Smooth muscle cell (in vitro differentiated cells): ENCODE measurements at regions not wholly inside any gene's neighbourhood (a gene's known extent, or its start where the extent isn't known, plus 50 kb on each side); places are given as distances from the start of the nearest gene placed in this dataset.

Source experiments
- DNase-seq: peaks from one replicate; lab custom pipeline; 2025; ENCODE audit not compliant: unreplicated experiment; lab: John Stamatoyannopoulos, UW
- H2AFZ ChIP-seq: fragments of 200-600 bp; sonication (generic); 2 replicates; pipeline ENCODE4 v1.6.0; 2016; ENCODE audit warnings: antibody characterized with exemption, low read depth, mild to moderate bottlenecking
- H3F3A ChIP-seq: fragments of 200-600 bp; sonication (generic); 2 replicates; pipeline ENCODE4 v1.6.0; 2017; ENCODE audit warnings: antibody characterized with exemption, low read depth
- H3K27ac ChIP-seq: fragments of 200-600 bp; sonication (generic); 2 replicates; pipeline ENCODE4 v1.5.1; 2016; ENCODE audit warnings: low read depth, mild to moderate bottlenecking
- H3K27me3 ChIP-seq: fragments of 200-600 bp; sonication (generic); 2 replicates; pipeline ENCODE4 v1.6.1; 2016; ENCODE audit warnings: low read depth, mild to moderate bottlenecking
- H3K36me3 ChIP-seq: fragments of 200-600 bp; sonication (generic); 2 replicates; pipeline ENCODE4 v1.5.1; 2016; ENCODE audit warnings: low read depth
- H3K4me1 ChIP-seq: fragments of 200-600 bp; sonication (generic); 2 replicates; pipeline ENCODE4 v1.5.1; 2016; ENCODE audit warnings: low read depth
- H3K4me2 ChIP-seq: fragments of 200-600 bp; sonication (generic); 2 replicates; pipeline ENCODE4 v1.6.0; 2016; ENCODE audit warnings: mild to moderate bottlenecking
- H3K4me3 ChIP-seq: fragments of 200-600 bp; sonication (generic); 2 replicates; pipeline ENCODE4 v1.5.1; 2016; ENCODE audit warnings: mild to moderate bottlenecking
- H3K79me2 ChIP-seq: fragments of 200-600 bp; sonication (generic); 2 replicates; pipeline ENCODE4 v1.6.0; 2016; ENCODE audit warnings: low read depth, mild to moderate bottlenecking
- H3K9ac ChIP-seq: fragments of 200-600 bp; sonication (generic); 2 replicates; pipeline ENCODE4 v1.6.0; 2016; ENCODE audit warnings: low read depth
- H3K9me3 ChIP-seq: fragments of 200-600 bp; sonication (generic); replicated peaks from 2 replicates; pipeline ENCODE4 v1.5.1; 2016; ENCODE audit warnings: low read depth
- H4K20me1 ChIP-seq: fragments of 200-600 bp; sonication (generic); 2 replicates; pipeline ENCODE4 v1.6.0; 2016; ENCODE audit warnings: low read depth
- WGBS: methylation state at CpG from one replicate; pipeline ENCODE4 v1.1.7; 2016; ENCODE audit warnings: low lambda C conversion rate; 5-methylcytosine and 5-hydroxymethylcytosine counted together
- TF ChIP-seq, protein P1 (sequence below): fragments of 200-600 bp; sonication (generic); IDR thresholded peaks from 2 replicates; pipeline ENCODE4 v1.5.1; 2017; ENCODE audit warnings: borderline replicate concordance, mild to moderate bottlenecking, antibody characterized with exemption; ENCODE audit not compliant: insufficient read depth, poor library complexity, severe bottlenecking

DNA sequence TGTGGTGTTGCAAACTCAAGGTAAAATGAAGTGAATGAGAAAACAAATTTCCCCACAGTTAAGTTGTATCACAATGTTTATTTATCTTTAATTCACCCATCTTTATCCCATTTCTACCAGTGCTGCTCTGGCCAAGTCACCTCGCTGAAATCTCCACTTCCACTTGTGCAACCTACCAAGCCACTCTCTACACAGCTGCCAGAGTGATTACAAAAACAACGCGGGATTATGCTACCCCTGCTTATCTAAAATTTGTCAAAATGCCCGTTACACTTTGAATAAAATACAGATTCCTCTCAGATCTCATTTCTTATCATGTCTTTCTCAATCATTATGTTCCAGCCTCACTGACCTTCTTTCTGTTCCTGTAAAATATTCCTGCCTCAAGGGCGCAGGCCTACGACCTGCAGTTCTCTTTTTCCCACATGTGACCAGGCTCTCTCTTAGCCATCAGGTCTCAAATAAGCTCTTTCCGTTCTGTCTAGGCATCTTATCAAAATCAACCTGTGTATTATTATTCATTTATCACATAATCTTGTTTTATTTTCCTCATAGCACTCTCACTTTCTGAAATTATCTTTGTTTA, 95.6 kb downstream of the NTMT2 start:
- TF ChIP-seq, protein P1, sequence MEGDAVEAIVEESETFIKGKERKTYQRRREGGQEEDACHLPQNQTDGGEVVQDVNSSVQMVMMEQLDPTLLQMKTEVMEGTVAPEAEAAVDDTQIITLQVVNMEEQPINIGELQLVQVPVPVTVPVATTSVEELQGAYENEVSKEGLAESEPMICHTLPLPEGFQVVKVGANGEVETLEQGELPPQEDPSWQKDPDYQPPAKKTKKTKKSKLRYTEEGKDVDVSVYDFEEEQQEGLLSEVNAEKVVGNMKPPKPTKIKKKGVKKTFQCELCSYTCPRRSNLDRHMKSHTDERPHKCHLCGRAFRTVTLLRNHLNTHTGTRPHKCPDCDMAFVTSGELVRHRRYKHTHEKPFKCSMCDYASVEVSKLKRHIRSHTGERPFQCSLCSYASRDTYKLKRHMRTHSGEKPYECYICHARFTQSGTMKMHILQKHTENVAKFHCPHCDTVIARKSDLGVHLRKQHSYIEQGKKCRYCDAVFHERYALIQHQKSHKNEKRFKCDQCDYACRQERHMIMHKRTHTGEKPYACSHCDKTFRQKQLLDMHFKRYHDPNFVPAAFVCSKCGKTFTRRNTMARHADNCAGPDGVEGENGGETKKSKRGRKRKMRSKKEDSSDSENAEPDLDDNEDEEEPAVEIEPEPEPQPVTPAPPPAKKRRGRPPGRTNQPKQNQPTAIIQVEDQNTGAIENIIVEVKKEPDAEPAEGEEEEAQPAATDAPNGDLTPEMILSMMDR, result no peak
- Histone ChIP-seq H3K9ac (no peak overlapping the region), H3K4me3 (no peak overlapping the region), H3K79me2 (no peaks in the 10 kb centered on the region), H3K4me1 (peaks cover 7% of the 10 kb centered on the region), H3F3A (no peaks in the 10 kb centered on the region), H3K27ac (no peak overlapping the region), H3K36me3 (no peaks in the 10 kb centered on the region), H3K4me2 (peak overlapping the region; percentile 14), H4K20me1 (no peaks in the 10 kb centered on the region), H3K9me3 (no peaks in the 10 kb centered on the region), H3K27me3 (no peaks in the 10 kb centered on the region), H2AFZ (peak overlapping the region; percentile 42)
- DNase-seq, result no peak
- WGBS, result 61% methylated on average over 7 of the region's 7 CpGs

DNA sequence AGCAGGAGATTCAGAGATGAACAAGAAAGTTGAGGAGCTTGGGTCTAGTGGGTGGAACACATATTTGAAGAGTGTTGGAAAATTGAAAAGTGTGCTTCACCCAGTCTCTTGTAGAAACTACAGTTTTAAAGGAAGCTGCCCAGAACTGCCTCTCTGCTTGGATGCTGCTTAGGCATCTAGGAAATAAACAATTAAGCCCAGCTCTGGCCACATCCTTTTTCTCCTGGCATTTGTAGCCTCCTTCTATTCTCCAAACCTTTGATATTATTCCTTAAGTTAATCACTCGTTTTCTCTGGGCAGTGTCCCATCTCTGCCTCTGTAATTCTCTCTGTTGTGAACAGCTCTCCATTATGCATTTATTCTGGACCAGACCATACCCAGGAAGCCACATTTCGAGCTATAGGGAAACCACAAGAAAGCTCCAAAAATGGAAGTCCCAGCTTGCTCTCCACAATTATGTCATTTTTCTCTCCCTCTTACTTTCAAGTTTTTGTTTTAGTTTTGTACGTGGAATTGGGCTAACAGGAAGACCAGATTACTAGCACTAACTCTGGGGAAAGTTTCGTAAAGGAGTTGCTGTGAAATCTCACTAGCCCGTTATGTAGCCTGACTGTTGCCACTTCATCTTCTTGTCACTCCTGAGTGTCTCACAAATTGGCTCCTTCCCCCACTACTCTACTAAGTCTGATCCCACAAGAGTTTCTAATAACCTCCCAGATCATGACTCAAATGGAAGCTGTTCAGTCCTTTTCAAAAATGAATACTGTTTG, 102.2 kb downstream of the NTMT2 start:
- H3K4me2 ChIP-seq, result peak overlapping the region; percentile 60
- H4K20me1 ChIP-seq, result no peaks in the 10 kb centered on the region
- H3K27ac ChIP-seq, result peak overlapping the region; percentile 52
- no peaks in the 10 kb centered on the region for H3K36me3 ChIP-seq
- H3K27me3 ChIP-seq, result no peaks in the 10 kb centered on the region
- peak overlapping the region; percentile 48 for H2AFZ ChIP-seq
- H3F3A ChIP-seq, result no peaks in the 10 kb centered on the region
- TF ChIP-seq, protein P1, result no peak
- H3K9ac ChIP-seq, result no peak overlapping the region
- no peak for DNase-seq
- H3K4me3 ChIP-seq, result no peak overlapping the region
- no peaks in the 10 kb centered on the region for H3K9me3 ChIP-seq
- H3K79me2 ChIP-seq, result no peaks in the 10 kb centered on the region
- no peaks in the 10 kb centered on the region for H3K4me1 ChIP-seq
- 51% methylated on average over 5 of the region's 5 CpGs for whole genome bisulfite sequencing

DNA sequence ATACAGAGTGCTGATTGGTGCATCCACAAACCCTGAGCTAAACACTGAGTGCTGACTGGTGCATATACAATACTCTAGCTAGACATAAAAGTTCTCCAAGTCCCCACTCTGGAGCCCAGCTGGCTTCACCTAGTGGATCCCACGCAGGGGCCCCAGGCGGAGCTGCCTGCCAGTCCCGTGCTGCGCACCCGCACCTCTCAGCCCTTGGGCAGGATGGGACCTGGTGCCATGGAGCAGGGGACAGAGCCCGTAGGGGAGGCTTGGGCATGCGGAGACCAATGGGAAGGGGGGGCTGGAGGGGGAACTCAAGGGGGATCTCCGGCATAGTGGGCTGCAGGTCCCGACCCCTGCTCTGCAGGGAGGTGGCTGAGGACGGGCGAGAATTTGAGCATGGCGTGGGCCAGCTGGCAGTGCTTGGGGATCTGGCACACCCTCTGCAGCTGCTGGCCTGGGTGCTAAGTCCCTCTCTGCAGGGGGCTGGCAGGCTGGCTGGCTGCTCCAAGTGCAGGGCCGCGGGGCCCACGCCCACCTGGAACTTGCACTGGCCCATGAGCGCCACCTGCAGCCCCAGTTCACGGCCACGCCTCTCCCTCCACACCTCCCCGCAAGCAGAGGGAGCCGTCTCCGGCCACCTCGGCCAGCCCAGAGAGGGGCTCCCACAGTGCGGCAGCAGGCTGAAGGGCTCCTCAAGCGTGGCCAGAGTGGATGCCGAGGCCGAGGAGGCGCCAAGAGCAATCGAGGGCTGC, 104.9 kb downstream of the NTMT2 start:
- no peak overlapping the region for H3K27ac ChIP-seq

More for the DNA sequence above, 104.9 kb downstream of the NTMT2 start:
- Histone ChIP-seq H3K4me2 (no peak overlapping the region), H3K4me3 (no peak overlapping the region), H3K79me2 (no peaks in the 10 kb centered on the region), H3K9me3 (no peaks in the 10 kb centered on the region), H3F3A (no peaks in the 10 kb centered on the region), H3K36me3 (no peaks in the 10 kb centered on the region), H3K4me1 (no peaks in the 10 kb centered on the region), H2AFZ (no peak overlapping the region), H4K20me1 (no peaks in the 10 kb centered on the region), H3K9ac (no peak overlapping the region), H3K27me3 (no peaks in the 10 kb centered on the region)
- no peak for DNase-seq
- WGBS, result 97% methylated on average over 23 of the region's 28 CpGs
- TF ChIP-seq, protein P1, result no peak
